HG03460 (cell line): ENCODE measurements at regions not wholly inside any gene's neighbourhood (a gene's known extent, or its start where the extent isn't known, plus 50 kb on each side); places are given as distances from the start of the nearest gene placed in this dataset.

Experiments
- ATAC-seq: cut with Tn5 transposase; IDR thresholded peaks from one replicate; pipeline ENCODE4 v1.9.1; 2021; ENCODE audit not compliant: unreplicated experiment

DNA sequence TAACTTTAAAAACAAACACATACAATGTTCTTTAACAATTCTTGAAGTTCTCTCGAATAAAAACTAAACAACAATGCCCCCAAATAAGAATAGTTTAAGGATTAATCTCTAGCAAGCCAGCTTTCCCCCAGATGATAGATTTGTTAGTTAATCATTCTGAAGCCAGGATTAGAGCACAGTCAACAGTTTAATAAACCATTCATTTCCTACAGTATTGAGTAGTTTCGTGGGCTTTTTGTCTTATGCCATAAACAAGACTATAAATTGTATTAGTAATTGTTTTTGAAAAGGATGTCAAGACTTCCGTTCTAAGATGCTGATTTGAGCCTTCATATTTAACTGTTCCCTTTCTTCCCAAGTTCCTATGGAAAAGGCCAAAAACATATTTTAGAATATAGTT is 136.6 kb downstream of the PIK3R1 start:
- ATAC-seq, result no peak

DNA sequence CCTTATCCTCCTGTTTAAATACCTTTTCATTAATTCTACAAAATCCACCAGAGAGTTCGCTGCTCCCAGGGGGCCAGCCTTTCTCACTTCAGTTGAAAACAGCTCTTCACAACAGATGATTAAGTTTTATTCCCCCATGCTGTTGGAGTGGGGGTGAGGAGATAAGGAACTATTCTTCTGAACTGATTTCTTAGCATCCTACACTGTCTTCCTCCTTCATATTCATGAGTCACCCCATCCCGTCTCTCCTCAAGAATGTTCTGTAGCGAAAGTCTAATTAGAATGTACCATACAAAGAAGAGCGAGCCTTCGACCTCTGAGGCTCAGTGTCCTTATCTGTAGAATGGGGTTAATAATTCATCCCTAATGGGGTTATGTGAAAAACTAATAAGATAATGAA is 138.0 kb downstream of the PIK3R1 start:
- no peak for ATAC-seq

DNA sequence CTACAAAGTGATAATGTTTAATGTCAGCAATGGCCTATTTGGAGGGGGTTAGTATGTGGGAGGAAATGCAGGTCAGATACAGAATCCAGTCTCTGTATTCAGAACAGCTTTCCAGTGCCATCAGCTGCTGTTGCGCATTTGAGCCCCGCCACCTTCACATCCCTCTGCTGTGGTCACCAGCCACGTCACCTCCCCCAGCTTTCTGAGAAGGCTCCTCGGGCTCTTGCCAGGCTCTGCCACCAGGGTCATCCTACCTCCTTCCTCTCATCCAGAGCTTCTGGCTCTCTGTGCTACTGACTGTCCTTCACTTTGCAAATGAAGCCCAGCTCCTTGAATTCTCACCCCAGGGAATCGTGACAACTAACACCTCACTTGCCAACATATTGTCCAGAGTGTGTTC is 138.8 kb downstream of the PIK3R1 start:
- ATAC-seq, result no peak

DNA sequence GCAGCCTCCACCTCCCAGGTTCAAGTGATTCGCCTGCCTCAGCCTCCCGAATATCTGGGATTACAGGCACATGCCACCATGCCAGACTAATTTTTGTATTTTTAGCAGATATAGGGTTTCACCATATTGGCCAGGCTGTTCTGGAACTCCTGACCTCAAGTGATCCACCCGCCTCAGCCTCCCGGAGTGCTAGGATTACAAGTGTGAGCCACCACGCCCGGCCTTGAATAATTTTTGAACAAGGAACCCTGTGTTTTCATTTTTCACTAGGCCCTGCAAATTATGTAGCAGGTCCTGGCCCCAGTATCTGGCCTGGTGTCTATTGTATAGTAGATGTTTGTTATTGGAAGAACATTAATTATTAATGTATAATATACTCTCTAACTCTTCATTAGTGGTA is 140.7 kb downstream of the PIK3R1 start:
- ATAC-seq, result no peak

DNA sequence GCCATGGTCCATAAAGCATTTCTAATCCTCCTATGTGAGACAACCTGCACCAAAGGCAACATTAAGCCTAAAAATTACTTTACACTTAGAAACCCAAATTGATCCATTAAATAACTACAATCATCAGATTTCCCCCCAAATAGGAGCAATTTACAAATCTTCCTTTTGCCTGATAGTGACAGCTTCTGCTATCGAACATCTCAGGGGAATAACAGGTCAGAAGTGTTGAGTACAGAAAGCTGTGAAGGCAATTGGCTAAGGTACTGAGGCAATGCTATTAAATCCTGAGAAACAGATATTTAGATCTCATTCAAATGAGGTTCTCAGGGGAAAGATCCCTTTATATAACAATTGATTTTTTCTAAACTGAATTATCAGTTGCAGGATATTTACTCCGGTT is 141.1 kb downstream of the PIK3R1 start:
- ATAC-seq, result no peak

DNA sequence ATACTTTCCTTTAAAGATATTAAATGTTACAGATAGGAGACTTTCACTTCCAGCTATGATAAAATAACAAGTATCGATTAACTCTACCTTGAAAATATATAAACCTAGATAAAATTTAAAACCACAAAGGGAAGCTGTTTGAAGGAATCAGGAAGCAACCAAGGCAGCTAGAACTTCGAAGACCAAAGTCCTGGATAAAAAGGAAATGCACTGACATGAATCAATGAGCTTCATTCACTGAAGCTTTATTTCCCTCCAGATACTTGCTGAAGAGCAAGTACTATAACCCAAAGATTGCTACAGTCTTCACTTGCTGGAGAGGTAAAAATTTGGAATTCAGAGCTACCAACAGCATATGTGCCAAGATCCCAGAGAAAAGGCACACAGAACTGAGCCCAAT is 144.1 kb downstream of the PIK3R1 start:
- ATAC-seq, result no peak

DNA sequence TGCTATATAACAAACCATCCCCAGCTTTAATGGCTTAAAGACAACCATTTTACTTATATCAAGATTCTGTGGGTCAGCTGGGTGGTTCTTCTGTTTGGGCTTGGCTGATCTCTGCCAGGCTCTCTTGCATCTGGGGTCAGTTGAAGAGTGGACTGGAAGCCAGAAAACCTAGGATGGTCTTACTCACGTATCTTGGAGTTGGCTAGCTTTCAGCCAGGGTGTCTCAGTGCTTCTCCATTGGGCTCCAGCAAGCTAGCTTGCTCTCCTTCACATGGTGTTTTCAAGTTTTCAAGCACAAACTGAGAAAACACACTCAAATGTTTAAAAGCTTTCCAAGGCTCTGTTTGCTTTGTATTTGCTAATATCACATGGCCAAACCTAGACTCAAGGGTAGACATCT is 146.8 kb downstream of the PIK3R1 start:
- no peak for ATAC-seq

DNA sequence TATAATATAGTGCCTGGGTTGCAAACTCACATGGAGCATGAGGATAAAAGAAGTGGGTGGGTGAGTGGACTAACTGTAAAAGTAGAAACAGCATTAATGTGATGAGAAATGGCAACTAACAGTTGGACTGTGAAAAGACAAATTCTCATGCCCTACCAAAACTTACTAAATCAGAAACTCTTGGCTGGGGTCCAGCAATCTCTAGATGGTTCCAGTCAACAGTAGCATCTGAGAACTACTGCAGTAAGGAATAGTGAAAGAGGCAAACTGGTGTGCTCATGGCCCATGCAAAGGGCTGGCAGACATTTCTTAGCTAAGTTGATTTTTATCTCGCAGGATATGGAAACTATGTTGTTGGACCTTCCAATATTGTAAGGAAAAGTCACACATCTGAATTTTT is 150.3 kb downstream of the PIK3R1 start:
- no peak for ATAC-seq

DNA sequence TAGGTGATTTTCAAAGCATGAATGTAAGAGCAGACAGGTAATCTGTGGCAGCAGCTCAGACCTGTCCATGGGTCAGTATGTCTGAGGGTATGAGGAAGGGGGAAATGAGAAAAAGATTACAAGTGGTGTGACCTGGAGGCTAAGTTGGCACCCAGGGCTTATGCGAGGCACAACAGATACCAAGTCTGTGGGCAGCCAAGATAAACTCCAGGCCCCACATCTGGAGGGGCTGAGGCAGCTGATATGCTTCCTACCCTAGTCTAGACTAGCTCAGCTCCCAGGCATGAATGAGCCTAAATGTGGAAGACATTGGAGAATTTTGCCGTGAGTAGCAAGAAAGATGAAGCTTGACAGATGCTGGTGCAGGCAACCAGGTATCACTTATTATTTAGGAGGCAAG is 151.7 kb downstream of the PIK3R1 start:
- ATAC-seq, result no peak

DNA sequence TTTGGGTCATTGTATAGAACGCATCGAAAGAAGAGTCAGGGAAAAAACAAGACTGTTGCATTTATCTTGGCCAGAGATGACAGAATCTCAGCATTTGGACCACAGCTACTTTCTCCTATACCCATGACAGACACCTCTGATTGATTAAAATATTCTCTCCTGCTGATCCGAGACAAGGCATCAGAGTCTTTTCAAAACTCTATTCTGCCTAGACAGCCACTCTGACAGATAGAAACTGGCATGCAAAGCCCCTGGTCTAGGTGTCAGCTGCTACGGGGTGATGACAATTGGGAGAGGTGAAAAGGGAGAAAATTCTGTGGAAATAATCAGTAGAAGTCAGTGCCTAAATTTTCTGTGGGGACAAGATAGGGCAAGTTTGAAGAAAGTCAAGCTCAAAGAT is 152.2 kb downstream of the PIK3R1 start:
- ATAC-seq, result no peak

DNA sequence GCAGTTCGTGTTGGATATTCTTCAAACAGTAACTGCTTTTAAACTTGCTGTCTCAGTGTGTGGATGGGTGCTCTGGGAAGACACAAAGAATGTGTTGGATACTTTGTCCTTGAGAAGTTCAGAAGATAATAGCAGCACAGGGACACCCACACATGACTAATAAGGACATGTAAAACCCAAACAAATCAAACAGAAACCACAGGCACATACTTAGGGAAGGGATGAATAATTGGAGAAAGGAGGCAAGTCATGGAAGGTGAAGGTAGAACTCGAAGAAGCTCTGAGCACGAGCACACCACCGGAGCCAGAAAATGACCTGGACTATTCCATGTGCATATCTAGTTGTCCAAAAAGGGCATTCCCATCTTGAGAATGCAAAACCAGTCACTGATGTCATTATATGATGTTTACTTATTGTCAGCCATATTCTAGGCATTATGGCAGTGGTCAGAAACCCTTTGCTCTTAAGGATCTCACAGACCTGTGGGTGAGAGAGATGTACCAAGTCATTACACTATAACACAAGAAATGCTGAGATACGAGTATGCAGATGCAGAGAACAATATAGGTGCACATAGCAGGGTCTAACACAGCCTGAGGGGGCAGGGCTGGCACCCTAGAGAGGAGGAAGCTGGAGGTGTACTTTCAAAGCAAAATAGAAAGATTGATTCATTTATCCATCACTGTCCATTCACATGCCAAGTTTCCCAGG is 152.9 kb downstream of the PIK3R1 start:
- ATAC-seq, result no peak

DNA sequence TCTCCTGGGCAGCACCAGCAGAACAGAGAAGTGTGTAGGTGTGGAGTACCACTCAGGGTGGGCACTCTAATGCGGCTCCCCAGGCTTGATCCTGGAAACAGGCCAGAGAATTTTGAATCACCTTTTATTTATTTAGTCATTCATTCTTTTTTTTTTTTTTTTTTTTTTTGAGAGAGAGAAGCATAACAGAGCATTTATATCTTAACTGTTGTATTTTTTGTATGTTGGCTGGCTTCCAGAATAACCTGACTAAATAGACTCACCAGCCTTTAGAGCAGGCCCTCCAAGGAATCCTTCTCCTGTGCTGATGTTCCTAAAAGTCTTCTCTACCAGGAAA is 153.4 kb downstream of the PIK3R1 start:
- ATAC-seq, result no peak

DNA sequence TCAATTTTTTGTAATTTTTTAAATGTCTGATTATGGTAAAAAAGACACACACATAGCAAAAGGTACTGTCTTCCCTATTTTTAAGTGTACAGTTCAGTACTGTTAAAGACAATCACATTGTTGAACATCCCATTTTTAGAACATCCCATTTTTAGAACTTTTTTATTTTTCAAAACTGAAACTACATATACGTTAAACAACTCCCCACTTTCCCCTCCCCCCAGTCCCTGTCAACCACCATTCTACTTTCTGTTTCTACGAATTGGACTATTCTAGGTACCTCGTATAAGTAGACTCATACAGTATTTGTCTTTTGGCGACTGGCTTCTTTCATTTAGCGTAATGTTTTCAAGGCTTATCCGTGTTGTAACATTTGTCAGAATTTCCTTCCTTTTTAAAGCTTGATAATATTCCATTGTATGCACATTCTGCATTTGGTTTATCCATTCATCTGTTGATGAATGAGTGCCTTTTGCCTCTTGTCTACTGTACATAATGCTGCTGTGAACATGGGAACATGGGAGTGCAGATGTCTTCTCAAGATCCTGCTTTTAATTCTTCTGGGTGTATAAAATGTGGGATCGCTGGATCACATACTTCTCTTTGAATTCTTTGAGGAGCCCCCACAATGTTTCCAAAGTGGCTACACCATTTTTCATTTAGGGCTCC is 154.0 kb downstream of the PIK3R1 start:
- ATAC-seq, result peak; percentile 66

DNA sequence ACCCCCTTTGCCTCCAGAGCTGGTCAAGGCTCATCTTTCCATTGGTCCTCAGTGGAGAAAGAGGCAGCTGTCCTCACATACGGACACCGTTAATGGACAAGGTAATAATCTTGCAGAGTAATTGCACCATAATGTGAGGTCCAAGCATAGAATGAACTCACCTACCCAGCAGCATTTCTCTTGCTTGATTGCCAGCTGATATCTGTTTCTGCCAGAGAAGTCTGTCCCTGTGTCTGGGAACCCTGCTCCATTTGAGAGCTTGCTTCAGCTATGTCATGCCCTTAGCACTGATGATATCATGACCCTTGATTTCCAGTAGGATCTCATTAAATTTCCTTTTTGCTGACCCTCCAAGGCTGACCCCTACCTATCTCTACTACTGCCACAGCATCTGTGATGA is 154.6 kb downstream of the PIK3R1 start:
- no peak for ATAC-seq

DNA sequence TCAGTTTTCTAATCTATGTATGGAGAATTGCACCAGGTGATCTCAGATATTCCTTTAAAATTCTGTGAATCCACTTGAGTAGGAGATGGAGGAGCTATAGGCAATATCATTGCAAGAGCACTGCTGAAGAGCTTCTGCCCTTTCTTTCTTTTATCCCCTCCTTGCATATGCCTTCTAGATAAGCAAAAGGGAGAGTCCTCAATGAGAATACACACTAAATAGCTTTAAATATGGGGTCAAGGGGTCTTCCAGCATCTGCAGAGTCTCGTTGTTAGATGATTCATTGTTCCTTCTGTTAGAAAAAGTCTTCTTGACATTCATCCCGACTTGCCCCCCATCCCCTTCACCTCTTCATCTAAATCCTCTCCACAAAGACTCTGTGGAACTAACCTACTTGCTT is 156.1 kb downstream of the PIK3R1 start:
- ATAC-seq, result no peak

DNA sequence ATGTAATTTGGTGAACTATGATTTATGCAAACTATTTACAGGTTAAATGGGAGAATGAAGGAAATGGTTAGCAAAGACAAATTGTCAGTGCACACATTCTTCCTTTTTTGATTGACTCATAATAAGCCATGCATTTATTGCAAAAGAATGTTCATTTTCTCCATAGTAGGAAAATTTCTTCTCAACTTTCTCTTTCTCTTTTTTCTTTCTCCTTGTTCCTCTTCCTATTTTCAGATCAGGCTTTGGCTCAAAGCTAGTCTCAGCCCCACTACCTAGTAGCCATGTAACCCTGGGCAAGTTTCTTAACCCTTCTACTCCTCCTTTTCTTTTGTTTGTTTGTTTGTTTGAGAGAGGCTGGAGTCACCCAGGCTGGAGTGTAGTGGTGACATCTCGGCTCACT is 156.6 kb downstream of the PIK3R1 start:
- no peak for ATAC-seq

DNA sequence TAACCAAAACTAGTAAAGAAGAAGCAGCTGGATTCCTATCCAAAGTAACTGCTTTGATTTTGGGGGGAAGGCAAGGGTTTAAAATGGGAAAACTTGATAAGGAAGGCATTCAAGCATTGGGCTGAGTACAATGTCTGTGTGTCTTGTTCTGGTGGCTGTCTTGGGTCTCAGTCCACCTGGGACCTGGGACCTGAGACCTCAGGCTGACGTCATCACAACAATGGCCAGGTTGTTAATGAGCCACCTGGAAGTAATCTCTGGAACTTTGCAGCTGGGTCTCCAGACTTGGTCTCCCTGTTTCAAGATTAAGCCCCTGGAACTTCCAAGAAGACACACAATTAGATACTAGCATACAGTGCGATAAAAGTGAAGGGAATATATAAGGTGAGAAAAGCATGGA is 157.5 kb downstream of the PIK3R1 start:
- no peak for ATAC-seq

DNA sequence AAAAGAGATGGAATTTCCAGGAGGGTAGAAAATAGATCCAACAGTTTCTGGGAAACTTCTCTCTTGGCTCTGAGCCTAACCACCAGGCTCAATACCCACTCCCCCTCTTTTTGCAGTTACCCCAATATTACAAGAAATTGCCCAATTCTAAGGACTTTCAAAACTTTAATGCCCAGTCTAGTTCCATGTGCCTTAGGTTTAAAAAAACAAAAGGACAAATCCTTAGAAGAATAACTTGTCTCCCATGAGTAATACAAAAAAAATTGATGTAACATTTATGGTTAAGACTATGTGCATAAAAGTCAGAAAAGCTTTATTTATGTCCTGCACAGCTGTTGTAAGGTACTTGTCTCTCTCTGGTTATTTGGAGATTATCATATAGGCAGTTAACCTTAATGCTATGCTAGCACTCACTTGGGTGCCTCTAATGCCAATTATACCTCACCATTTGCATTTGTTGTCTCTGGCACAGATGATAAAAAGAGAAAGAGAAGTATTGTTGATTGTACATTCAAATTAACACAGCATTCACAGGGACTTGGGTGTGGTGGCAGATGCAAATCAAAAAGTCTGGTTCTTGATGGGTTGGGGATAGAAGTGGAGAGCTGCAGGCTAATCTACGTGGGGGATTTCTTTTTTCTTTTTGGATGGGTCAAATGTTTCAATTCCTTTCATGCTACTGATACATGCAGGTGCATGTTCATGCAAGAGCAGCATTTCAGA is 159.4 kb downstream of the PIK3R1 start:
- no peak for ATAC-seq

DNA sequence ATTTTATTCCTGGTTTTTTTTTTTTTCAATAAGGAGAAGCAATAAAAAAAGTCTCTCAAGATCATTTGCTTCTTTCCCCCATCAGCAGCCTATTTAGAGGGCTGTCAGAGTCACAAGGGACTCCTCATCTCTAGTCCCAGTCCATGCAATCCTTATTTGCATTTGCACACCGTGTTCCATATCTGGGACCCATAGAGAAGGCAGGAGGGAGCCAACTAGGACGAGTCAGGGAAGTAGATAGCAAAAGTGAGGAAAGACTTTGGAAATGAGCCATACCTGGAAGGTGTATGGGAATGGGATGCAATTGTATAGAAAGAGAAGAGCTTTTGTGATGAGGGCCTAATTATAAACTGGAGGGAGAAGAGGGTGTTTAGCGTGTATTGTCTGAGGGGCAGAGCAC is 160.0 kb downstream of the PIK3R1 start:
- ATAC-seq, result no peak

DNA sequence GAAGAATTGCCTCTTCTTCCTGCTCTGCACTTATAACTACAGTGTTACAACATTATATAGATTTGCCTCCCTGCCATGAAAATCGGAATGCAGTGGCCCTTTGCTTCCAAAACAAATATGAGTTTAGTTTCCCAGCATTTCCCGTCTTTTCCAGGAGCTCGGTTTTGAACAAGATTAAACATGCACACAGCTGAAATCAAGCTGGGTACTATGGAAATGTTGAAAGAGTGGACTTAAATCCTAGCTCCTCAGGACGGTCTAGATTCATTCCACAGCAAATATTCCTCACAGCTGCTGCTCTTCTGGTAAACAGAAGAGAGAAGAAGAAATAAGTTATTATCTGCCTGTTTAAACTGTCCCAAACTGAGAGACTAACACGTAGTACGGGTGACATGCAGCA is 161.4 kb downstream of the PIK3R1 start:
- no peak for ATAC-seq

DNA sequence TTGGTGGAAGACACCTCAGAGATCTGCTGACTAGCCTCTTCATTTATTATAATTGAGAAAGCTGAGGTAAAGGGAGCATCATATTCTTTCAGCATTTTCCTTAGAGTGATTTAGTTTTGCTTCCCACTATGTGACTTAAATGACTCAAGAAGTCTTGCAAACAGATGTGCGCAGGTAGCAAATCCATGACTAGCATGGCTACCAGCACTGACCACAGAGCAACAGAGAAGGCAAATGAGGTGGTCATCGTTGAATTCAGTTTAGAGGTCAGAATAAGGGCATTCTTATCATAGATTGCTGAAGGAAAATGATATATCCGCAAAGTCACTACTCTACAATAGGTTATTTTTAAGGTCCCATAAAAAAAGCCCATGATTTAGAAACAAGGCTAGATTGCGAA is 162.2 kb downstream of the PIK3R1 start:
- ATAC-seq, result no peak

DNA sequence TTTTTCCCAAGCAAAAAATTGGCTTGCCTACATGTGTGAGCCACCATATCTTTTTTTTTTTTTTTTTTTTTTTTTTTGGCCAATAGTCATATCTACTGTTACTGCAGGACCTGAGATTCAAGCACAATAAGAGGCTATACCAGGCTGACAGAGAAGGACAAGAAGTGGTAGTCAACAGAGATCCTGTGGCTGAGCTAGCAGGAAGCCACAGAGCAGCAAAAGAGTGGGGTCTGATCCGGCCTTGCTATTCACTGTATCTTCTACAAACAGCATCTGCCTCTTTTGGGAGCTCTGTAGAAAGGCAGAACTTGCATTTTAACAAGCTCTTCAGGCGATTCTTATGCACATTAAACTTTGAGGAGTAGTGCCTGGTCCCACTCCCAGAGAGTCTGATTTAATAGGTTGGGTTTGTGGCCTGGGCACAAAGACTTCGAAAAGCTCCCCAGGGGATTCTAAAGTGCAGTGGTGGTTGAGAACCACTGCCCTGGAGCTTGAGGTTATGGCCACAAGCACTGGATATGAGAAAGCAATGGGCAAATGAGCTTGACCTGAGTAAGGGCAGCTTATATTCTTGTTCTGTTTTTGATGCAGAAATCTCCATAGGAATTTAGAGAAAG is 162.8 kb downstream of the PIK3R1 start:
- peak; percentile 90 for ATAC-seq
